ENCODE measurements at regions not wholly inside any gene's neighbourhood (a gene's known extent, or its start where the extent isn't known, plus 50 kb on each side); places are given as distances from the start of the nearest gene placed in this dataset.
"Not testable (repeated sequence)": the region's sequence is repeated elsewhere in the genome, so short reads cannot be mapped to it uniquely, and the experiment has no call there.

DNA sequence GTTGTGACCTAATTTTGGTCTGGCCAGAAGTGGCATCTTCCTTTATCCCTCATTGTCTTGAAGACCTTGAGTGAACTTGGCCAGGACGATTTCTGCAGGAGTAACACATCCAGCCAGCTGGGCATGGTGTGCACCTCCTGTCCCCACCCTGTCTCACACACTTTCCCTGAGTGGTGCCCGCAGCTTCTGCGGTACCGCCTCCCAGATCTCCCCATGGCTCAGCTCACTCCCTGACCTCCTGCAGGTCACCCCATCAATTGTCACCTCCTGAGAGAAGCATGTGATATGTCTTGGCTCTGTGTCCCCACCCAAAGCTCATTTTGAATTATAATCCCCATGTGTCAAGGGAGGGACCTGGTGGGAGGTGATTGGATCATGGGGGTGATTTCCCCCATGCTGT lies 50.2 kb upstream of the TP53I11 start:
- H3K4me3 ChIP-seq (ENCODE audit: low read length) = no peak overlapping the region
- DNase-seq (ENCODE audit: low read depth, low spot score) = no peak

DNA sequence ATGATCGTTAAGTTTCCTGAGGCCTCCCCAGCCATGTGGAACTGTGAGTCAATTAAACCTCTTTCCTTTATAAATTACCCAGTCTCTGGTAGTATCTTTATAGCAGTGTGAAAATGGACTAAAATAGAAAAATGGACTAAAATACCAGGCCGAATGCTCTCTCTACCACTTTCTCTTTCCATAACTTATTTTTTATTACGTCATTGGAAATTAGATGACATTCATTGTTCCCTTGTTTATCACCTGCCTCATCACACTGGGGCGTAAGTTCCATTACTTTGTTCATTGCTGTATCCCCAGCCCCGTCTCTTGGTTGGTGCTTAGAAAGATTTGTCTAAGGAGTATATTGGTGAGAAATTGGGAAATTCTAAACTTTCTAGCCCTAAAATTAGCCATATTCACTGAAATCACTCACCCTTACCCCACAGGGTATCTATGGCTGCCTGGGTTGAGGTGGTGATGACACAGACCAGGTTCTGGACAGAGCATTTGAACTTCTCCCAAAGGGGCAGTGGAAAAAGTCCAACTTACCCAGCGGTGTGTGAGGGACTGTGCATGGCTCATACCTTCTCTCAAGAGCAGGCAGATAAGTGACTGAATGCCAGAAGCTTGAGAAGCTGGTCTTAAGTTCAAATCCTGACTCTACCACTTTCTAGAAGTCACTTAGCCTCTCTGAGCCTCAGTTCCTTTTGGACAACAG lies 50.9 kb upstream of the TP53I11 start:
- no peak overlapping the region for H3K4me3 ChIP-seq (ENCODE audit: low read length)
- DNase-seq (ENCODE audit: low read depth, low spot score) = no peak

DNA sequence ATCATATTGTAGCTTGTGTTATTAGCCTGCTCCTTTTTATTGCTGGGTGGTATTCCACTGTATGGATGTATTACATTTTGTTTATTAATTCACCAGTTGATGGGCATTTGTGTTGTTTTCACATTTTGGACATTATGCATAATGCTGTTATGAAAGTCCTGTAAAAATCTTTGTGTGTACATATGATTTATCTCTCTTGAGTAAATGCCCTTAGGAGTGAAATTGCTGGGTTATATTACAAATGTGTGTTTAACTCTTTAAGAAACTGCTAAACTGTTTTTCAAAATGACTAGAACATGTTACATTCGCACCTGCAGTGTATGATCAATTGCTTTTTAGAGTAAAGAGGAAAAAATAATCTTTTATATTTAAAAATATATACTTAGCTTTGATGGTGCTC lies 54.4 kb upstream of the TP53I11 start:
- DNase-seq (ENCODE audit: low read depth, low spot score) = no peak
- H3K4me3 ChIP-seq (ENCODE audit: low read length) = no peak overlapping the region

DNA sequence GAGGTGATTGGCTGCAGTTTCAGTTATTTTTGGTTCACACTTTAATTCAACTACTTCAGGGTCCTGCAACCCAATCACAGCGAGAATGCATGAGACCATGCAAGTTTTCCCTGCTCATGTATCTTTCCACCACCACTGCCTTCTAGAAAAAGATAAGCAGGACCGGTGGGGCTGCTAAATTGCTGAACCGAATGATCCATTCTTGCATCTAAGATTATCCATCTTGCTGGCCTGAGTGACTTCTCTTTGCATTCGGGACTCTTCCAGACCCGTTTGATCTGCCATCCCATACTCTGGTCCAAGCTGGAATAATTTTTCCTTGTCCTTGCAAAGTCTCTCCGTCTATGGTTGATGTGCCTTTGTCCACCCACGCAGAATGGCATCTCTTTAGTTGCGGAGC lies 56.3 kb upstream of the TP53I11 start:
- no peak for DNase-seq (ENCODE audit: low read depth, low spot score)

DNA sequence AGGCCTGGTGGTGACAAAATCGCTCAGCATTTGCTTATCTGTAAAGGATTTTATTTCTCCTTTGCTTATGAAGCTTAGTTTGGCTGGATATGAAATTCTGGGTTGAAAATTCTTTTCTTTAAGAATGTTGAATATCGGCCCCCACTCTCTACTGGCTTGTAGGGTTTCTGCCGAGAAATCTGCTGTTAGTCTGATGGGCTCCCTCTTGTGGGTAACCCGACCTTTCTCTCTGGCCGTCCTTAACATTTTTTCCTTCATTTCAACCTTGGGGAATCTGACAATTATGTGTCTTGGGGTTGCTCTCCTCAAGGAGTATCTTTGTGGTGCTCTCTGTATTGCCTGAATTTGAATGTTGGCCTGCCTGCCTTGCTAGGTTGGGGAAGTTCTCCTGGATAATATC lies 65.3 kb upstream of the TP53I11 start:
- H3K4me3 ChIP-seq (ENCODE audit: low read length); DNase-seq (ENCODE audit: low read depth, low spot score): not testable (repeated sequence)

More for the DNA sequence above, 56.3 kb upstream of the TP53I11 start:
- no peak overlapping the region for H3K4me3 ChIP-seq (ENCODE audit: low read length)

DNA sequence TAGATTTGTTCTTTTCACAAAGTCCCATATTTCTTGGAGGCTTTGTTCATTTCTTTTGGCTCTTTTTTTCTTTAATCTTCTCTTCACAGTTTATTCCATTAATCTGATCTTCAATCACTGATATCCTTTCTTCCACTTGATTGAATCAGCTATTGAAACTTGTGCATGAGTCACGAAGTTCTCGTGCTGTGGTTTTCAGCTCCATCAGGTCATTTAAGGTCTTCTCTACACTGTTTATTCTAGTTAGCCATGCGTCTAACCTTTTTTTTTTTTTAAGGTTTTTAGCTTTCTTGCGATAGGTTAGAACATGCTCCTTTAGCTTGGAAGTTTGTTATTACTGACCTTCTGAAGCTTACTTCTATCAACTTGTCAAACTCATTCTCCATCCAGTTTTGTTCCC lies 65.8 kb upstream of the TP53I11 start:
- not testable (repeated sequence) for H3K4me3 ChIP-seq (ENCODE audit: low read length); DNase-seq (ENCODE audit: low read depth, low spot score)

DNA sequence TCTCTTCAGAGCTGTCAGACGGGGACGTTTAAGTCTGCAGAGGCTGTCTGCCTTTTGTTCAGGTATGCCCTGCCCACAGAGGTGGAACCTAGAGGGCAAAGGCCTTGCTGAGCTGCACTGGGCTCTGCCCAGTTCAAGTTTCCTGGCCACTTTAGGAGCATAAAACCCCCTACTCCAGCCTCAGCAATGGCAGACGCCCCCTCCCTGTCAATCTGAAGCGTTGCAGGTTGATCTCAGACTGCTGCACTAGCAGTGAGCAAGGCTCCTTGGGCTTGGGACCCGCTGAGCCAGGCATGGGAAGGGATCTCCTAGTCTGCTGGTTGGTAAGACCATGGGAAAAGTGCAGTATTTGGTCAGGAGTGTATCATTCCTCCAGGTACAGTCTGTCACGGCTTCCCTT lies 66.6 kb upstream of the TP53I11 start:
- no peak for DNase-seq (ENCODE audit: low read depth, low spot score)
- no peak overlapping the region for H3K4me3 ChIP-seq (ENCODE audit: low read length)

DNA sequence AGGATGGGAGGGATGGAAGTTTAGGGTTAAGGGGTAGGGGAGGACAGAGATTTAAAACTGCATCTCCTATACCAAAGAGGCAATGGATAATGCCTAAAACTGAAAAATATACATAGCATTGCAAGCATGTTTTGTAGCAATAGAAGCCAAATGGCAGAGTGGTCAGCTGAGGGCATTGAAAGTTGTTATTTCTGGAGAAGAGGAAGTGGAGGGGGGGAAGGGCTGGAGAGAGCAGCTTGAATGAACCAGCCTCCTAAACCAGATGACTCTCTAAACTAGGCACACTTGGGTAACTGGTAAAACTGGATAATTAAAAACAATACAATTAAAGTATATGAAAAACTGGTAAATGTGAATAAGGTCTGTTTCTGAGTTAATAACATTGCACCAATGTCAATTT lies 70.3 kb upstream of the TP53I11 start:
- no peak for DNase-seq (ENCODE audit: low read depth, low spot score)
- H3K4me3 ChIP-seq (ENCODE audit: low read length) = no peak overlapping the region

DNA sequence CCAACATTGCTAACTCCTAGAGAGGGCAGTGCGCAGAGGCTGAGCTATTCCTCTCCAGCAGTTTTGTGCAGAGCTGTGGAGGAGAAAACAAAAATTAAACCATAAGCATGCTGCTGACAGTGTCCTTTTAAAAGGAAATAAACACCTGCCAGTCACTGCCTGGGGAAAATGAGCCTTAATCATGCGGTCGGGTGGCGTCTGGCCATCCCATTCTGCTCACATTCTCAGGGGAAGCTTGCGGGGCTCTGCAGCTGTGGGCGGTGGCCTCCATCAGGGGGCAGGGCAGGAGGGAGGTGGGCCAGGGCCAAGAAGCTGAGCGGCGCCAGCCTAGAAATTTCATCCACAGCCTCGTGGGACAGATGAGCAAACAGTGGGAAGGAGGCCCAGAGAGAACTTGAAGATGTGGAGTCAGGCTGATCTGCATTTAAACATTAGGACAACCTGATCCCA lies 71.0 kb upstream of the TP53I11 start:
- DNase-seq (ENCODE audit: low read depth, low spot score) = no peak
- no peak overlapping the region for H3K4me3 ChIP-seq (ENCODE audit: low read length)

DNA sequence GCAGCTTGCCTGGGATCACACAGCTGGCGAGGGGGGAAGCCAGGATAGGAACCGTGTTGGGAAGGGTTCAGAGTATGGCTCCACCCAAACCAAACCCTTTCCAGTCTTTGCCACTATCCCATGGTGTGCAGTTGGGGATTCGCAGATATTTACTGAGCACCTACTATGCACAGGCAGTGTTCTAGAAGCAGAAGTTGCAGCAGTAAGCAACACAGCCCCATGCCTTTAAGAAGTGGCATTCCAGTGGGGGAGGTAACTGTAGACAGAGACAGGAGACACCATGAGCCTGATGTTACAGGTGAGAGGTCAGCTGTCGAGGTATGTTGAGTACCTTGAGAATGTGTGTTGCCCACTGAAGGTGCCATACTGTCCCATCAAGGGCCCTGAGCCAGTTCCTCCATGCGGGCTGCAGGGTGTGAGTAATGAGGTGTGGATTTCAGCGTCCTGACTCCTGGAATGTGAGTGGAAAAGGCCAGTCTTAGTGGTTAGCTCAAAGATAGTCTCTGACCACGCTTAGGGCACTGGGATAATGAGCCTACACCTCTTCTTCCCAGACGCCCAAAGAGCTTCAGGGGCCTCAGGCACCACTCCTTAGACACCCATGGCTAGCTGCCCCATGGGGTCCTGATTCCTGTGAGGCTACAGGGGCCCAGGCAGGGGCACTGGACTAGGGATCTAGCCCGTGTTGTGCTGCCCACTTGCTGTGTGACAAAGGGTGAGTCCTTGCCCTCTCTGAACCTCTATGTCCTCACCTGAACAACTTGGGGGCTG lies 71.8 kb upstream of the TP53I11 start:
- no peak overlapping the region for H3K4me3 ChIP-seq (ENCODE audit: low read length)
- no peak for DNase-seq (ENCODE audit: low read depth, low spot score)

DNA sequence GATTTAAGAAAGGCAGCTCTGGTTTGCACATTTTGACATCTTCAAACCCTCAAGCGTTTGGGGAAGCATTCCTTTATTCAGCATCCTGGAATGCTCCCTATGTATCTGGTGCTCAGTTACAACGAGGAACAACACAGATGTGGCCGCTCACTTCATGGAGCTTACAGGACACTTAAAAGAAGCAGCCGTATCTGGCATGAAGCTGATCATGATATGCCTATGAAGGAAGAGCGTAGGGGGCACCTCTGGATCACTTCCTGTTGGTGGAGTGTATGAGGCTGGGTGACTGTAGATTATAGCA lies 72.3 kb upstream of the TP53I11 start:
- no peak for DNase-seq (ENCODE audit: low read depth, low spot score)
- H3K4me3 ChIP-seq (ENCODE audit: low read length) = no peak overlapping the region

DNA sequence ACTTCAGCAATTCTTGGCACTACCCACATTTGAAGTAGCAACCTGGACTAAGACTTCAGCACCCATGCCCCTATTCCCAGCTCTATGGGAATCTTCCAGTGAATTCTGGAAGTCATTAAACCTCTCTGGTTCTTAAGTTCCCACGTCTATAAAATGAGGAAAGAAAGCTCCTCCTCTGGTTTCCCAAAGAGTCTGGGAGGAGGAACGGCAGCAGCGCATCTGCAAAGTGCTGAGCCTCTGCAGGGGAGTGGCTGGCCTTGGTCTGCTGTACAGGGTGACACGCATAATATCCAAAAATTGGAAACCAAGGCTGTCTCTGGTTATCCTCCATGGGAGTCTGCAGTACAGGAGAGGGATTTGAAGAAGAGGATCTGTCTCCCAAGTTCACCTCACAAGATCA lies 73.6 kb upstream of the TP53I11 start:
- DNase-seq (ENCODE audit: low read depth, low spot score) = no peak
- H3K4me3 ChIP-seq (ENCODE audit: low read length) = no peak overlapping the region

DNA sequence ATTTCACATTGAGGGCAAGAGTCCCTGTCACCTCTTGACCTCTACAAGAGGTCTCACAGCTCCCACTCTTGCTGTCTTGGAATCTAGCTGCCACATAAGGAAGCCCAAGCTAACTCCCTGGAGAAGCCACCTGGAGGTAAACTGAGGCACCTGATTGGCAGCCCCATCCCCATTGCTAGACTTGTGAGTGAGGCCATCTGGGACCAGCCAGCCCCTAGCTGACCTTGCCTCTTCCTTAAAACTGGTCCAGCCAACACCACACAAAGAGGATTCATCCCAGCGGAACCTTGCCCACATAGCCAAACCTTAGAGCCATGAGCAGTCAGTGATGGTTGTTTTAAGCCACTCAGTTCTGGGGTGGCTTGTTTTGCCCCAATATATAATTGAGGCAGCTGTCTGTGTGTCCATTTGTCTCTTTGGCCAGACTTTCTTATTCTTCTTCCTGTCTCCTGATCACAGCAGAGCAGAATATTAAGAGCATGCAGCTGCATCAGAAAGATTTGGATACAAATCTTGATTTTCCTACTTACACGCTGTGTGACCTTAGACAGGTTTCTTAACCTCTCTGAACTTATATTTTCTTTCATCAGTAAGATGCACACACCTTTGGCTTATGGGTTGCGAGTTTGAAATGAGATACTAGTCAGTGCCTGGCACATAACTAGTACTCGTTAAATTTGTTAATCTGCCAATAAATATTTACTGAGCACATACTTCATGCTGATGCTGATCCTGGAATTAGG lies 74.3 kb upstream of the TP53I11 start:
- no peak overlapping the region for H3K4me3 ChIP-seq (ENCODE audit: low read length)
- no peak for DNase-seq (ENCODE audit: low read depth, low spot score)

DNA sequence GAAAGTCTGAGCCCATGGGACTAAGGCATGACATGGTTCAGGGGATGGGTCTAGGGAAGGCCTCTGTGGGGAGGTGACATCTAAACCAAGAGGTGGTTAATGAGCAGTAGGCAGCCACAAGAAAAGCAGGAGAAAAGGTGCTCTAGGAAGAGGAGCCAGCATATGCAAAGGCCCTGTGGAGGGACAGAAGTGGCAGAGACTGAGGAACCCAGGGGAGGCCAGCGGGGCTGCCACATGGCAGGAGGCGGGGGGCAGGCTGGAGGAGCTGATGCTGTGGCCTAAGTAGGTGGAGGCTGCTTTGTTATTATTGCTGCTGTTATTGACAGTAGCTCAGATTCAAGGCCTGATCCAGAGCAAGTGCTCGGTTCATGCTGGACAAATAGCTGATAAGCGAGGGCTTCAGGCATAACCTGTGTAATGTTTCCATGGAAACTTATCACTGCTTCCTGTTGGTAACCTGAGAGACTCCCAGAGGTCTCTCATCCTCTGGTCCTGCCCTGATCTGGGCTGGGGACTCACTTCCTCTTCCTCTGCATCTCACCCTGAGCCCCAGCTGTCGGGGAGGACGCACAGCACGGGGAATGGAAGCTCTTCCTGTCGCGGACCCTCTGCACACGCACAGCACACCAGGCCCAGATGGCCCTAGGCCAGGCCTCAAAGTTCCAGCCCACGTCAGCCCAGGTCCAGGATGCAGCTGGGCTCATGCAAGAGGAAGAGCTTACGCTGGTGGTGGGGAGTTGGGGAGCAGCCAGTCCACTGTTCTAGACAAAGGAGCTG lies 75.2 kb upstream of the TP53I11 start:
- H3K4me3 ChIP-seq (ENCODE audit: low read length) = no peak overlapping the region
- DNase-seq (ENCODE audit: low read depth, low spot score) = peak; percentile 74

DNA sequence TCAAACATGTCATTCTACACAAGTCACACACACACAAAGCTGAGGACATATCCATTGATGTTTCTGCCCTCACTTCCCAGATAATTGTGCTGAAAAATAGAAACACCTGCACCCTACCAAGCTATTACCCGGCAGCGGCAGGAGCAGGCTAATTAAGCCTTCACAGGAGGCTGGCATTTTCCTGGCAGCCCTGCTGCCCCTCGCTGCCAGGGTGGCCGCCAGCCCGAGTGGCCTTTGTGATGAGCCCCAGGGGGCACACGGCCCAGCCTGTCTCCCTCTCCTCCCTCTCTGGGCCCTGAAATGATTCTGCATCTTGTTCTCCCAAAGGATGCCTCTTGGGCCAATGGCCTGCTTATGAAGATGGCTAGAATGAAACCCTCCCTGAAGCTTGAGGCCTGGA lies 76.2 kb upstream of the TP53I11 start:
- H3K4me3 ChIP-seq (ENCODE audit: low read length) = no peak overlapping the region
- no peak for DNase-seq (ENCODE audit: low read depth, low spot score)

DNA sequence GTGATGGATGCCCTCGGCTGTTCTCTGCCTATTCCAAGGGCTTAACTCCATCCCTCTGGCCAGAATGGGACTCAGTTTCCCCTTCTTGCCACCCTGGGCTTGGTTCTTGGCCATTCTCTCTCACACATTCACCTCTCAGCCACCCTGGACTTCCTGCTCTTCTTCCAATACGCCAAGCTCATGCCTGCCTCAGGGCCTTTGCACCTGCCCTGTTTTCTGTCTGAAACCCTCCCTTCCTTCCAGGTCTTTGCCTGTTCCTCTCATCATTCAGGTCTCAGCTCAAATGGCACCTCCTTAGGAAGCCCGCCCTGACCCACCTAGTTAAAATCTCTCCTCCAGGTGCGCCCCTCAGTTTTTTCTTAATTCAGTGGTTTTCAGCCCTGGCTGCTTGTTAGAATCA lies 76.6 kb upstream of the TP53I11 start:
- no peak overlapping the region for H3K4me3 ChIP-seq (ENCODE audit: low read length)
- DNase-seq (ENCODE audit: low read depth, low spot score) = no peak

DNA sequence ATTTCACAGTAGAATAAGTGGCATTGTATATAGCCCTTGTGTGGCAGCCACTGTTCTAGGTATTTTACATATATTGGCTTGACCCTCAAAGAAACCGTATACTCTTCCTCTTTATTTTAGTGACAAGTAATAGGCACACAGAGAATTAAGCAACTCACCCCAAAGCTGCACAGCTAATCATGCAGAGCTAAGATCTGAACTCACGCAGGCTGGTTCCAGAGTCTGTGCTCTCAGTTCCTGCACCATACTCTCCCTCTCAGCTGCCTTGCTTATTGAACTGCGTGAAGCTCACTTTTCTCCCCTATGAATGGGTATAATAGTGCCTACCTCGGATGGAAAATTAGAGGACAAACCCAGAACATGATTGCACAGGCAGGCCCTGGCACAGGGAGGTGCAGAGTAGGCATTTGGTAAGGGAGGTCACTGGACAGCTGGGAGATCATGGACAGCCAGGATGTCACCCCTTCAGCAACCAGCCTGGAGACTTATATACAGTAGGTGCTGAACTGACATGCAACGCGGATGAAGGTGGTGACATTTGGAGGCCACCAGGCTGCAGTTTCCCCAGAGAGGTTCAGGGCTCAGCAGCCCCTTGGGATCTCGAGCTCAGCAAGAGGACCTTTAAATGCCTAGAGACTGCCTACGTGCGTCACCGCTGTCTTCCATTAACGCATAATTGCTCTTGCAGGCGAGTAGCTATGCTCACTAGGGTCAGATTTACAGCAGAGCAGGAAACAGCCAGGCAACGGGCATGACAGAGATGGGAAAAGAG lies 78.4 kb upstream of the TP53I11 start:
- H3K4me3 ChIP-seq (ENCODE audit: low read length) = no peak overlapping the region
- no peak for DNase-seq (ENCODE audit: low read depth, low spot score)

DNA sequence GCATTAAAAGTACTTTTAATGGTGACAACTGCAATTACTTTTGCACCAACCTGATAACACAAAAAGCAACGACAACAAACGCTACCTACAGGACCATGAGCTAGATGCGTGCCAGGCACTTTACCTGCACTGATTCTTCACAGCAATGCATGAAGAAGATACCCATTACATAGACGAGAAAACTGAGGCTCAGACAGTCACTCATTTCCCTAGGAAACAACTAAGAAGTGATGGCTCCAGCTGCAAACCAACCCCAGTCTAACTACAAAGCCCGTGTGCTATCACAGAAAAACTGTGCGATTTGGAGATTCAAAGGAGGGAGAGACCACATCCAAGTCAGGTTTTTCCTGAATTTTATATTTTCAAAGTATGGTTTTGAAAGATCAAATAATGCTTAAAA lies 80.1 kb upstream of the TP53I11 start:
- peak; percentile 49 for DNase-seq (ENCODE audit: low read depth, low spot score)
- no peak overlapping the region for H3K4me3 ChIP-seq (ENCODE audit: low read length)
